H1 (cell line): ENCODE measurements at regions not wholly inside any gene's neighbourhood (a gene's known extent, or its start where the extent isn't known, plus 50 kb on each side); places are given as distances from the start of the nearest gene placed in this dataset.

Experiments
- JUN ChIP-seq: IDR thresholded peaks from 2 replicates; pipeline ENCODE4 v1.6.1; 2011; ENCODE audit warnings: low read depth, mild to moderate bottlenecking, improper control_type of control experiment, low read length
- RFX5 ChIP-seq: IDR thresholded peaks from 2 replicates; pipeline ENCODE4 v1.6.1; 2011; ENCODE audit warnings: low read depth, low read length, improper control_type of control experiment, borderline replicate concordance
- TAF1 ChIP-seq: IDR thresholded peaks from 2 replicates; pipeline ENCODE4 v1.6.1; 2011; ENCODE audit warnings: mild to moderate bottlenecking, low read depth, low read length

DNA sequence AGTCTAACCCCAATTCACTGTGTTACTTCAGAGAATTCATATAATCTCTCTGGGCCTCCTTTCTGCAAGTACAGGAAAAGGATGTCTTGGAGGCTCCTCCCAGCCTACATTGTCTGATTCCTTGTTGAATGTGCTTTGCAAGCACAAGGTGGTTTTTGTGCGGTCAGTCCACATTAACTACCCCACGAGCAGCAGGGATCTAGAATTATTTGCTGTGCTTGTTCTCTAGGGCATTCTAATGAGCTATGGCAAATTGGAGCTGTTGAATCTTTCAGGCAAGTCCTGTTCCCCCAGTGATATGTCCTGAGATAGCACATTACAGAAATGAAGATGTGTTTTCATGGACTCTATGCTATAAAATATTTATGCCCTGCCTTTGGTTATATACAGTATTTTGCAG lies 349.4 kb downstream of the SLC4A3 start:
- TF ChIP-seq TAF1 (no peak), RFX5 (no peak), JUN (no peak)
